HepG2 (cell line): ENCODE measurements at regions not wholly inside any gene's neighbourhood (a gene's known extent, or its start where the extent isn't known, plus 50 kb on each side); places are given as distances from the start of the nearest gene placed in this dataset.

Experiments used
- ATAC-seq: fragments of 200-7000 bp; cut with Tn5 transposase; 3 replicates; pipeline ENCODE4 v1.9.1; 2020; ENCODE audit warnings: mild to moderate bottlenecking, moderate library complexity
- BruUV-seq: library from RNA; stranded (reverse); fragments of 400-500 nt; replicated peaks from 2 replicates; lab custom pipeline; 2021; lab: Mats Ljungman, UMichigan
- CTCF ChIA-PET: fragments of 300-600 bp; formaldehyde crosslinking; extraction: SDS; loops from one replicate; lab custom pipeline; 2021; ENCODE audit warnings: low total read pairs, inconsistent platforms, low intra/inter-chr PET ratio; lab: Yijun Ruan, JAX
- POLR2A ChIA-PET: fragments of 350-600 bp; sonication (Branson Sonifier 250); formaldehyde crosslinking; loops from one replicate; lab custom pipeline; 2020; ENCODE audit warnings: antibody characterized with exemption, inconsistent platforms; lab: Yijun Ruan, JAX
- DNase-seq: peaks from one replicate; pipeline ENCODE4 v3.0.0-alpha.2; 2015; ENCODE audit warnings: low spot score
- FAIRE-seq: peaks from 3 replicates; lab custom pipeline; 2011; peaks lifted over from hg19 to GRCh38; lab: Jason Lieb, UNC
- H2AFZ ChIP-seq: one replicate; pipeline ENCODE4 v1.6.1; 2011; ENCODE audit warnings: low read length, inconsistent platforms
- H3K27ac ChIP-seq: fragments of 300-600 bp; 3 replicates; pipeline ENCODE4 v1.8.0; 2011; ENCODE audit warnings: mixed run types, mild to moderate bottlenecking, mixed read lengths, low read length, inconsistent platforms; ENCODE audit not compliant: insufficient read depth; ENCODE audit errors: extremely low read length
- H3K27me3 ChIP-seq, 2 experiments: fragments of 200-600 bp in 1 of 2; 2 replicates in 1 of 2; 3 replicates in 1 of 2; pipeline versions ENCODE4 v1.6.0 to v1.8.0; 2011; ENCODE audit warnings: low read length in 2 of 2, mild to moderate bottlenecking in 2 of 2, moderate library complexity in 2 of 2, inconsistent platforms in 1 of 2; ENCODE audit not compliant: insufficient read depth in 2 of 2, control insufficient read depth in 1 of 2
- H3K36me3 ChIP-seq, 2 experiments: fragments of 200-600 bp in 1 of 2; replicated peaks in 1 of 2; 2 replicates in 1 of 2; 3 replicates in 1 of 2; pipeline versions ENCODE4 v1.5.1 to v1.8.0; 2011; ENCODE audit warnings: low read length in 2 of 2, inconsistent platforms in 1 of 2; ENCODE audit not compliant: insufficient read depth in 2 of 2, control insufficient read depth in 1 of 2
- H3K4me1 ChIP-seq: 2 replicates; pipeline ENCODE4 v1.5.1; 2012; ENCODE audit warnings: low read length, inconsistent platforms; ENCODE audit not compliant: insufficient read depth
- H3K4me2 ChIP-seq: 2 replicates; pipeline ENCODE4 v1.6.0; 2011; ENCODE audit warnings: low read depth, low read length, inconsistent platforms
- H3K4me3 ChIP-seq, 3 experiments: fragments of 200-600 bp in 1 of 3; sonication (generic), shearing (Covaris generic) in 1 of 3; replicated peaks in 1 of 3; 2 replicates each; pipeline ENCODE4 v1.5.1; 2011 to 2016; ENCODE audit warnings: low read length in 3 of 3, inconsistent platforms in 2 of 3, low read depth in 2 of 3, mild to moderate bottlenecking in 2 of 3, control low read depth in 1 of 3, mixed read lengths in 1 of 3; ENCODE audit not compliant: insufficient read depth in 1 of 3
- H3K79me2 ChIP-seq: one replicate; pipeline ENCODE4 v1.6.1; 2011; ENCODE audit warnings: low read length, inconsistent platforms; ENCODE audit not compliant: insufficient read depth
- H3K9ac ChIP-seq: 2 replicates; pipeline ENCODE4 v1.6.0; 2011; ENCODE audit warnings: mild to moderate bottlenecking, low read depth, low read length, inconsistent platforms; ENCODE audit not compliant: insufficient read depth
- H3K9me3 ChIP-seq: 2 replicates; pipeline ENCODE4 v1.5.1; 2012; ENCODE audit warnings: mild to moderate bottlenecking, low read length
- H4K20me1 ChIP-seq: 2 replicates; pipeline ENCODE4 v1.6.0; 2011; ENCODE audit warnings: inconsistent platforms, mild to moderate bottlenecking, low read length, moderate library complexity; ENCODE audit not compliant: insufficient read depth
- AGO1 ChIP-seq: fragments of 200-400 bp; formaldehyde crosslinking; IDR thresholded peaks from 2 replicates; pipeline ENCODE4 v1.6.1; 2017; ENCODE audit warnings: mild to moderate bottlenecking, low read depth, low read length, moderate library complexity; ENCODE audit not compliant: poor library complexity, severe bottlenecking
- ATF7 ChIP-seq, 2 experiments: fragments of 450-650 bp in 1 of 2; sonication (generic) in 1 of 2; formaldehyde crosslinking in 1 of 2; IDR thresholded peaks; 2 replicates each; pipeline versions ENCODE4 v1.4.0 to v1.6.1; 2016 to 2020; ENCODE audit warnings: antibody characterized with exemption in 1 of 2, mild to moderate bottlenecking in 1 of 2, missing genetic modification reagents in 1 of 2
- CHD2 ChIP-seq: IDR thresholded peaks from 2 replicates; pipeline ENCODE4 v1.6.1; 2011; ENCODE audit warnings: low read depth, low read length, improper control_type of control experiment
- MNT ChIP-seq: fragments of 450-650 bp; IDR thresholded peaks from 2 replicates; pipeline ENCODE4 v1.6.1; 2016
- MYPOP ChIP-seq: sonication (generic); formaldehyde crosslinking; IDR thresholded peaks from 2 replicates; pipeline ENCODE4 v1.8.1; 2023; ENCODE audit warnings: mild to moderate bottlenecking, moderate library complexity, missing genetic modification reagents
- WGBS: methylation state at CpG from one replicate; pipeline ENCODE4 v1.1.6; 2017; ENCODE audit warnings: low lambda C conversion rate; 5-methylcytosine and 5-hydroxymethylcytosine counted together
- in situ Hi-C: cut with HindIII; loops from 2 replicates; pipeline ENCODE4 v1.10.0; 2017; ENCODE audit warnings: low pct_unique_long_range_greater_than_20kb; ENCODE audit not compliant: extremely low pct_ligation_motif_present
- intact Hi-C: fragments of 100-400 bp; cut with micrococcal nuclease; formaldehyde crosslinking; loops from one replicate; pipeline ENCODE4 v1.10.0; 2022; ENCODE audit not compliant: unreplicated experiment

- no peak overlapping the region for H3K4me3 ChIP-seq
- H4K20me1 ChIP-seq = no peaks in the 10 kb centered on the region
- FAIRE-seq = no peak
- POLR2A ChIA-PET = no interaction called here
- DNase-seq = no peak
- no peak overlapping the region for H2AFZ ChIP-seq
- no TSS peak for BruUV-seq
- no peaks in the 10 kb centered on the region for H3K27me3 ChIP-seq
- no peaks in the 10 kb centered on the region for H3K79me2 ChIP-seq
- H3K9ac ChIP-seq = no peak overlapping the region
- no peaks in the 10 kb centered on the region for H3K36me3 ChIP-seq
- H3K4me2 ChIP-seq = no peak overlapping the region
- intact Hi-C loops = no loop called here
- H3K27ac ChIP-seq = no peak overlapping the region
- CTCF ChIA-PET = no interaction called here
- WGBS = 10% methylated on average over 1 of the region's 1 CpG
- H3K4me1 ChIP-seq = peaks cover 18% of the 10 kb centered on the region
- H3K9me3 ChIP-seq = no peaks in the 10 kb centered on the region
- no peak for ATAC-seq
- TF ChIP-seq ATF7 (IDR thresholded peaks at IDR 0.05) (0 out of 2 replicates have a peak, but pooled peaks have one; percentile 4), ATF7 (CRISPR knock-in tag; IDR thresholded peaks at IDR 0.05) (no peak), CHD2 (no peak), MYPOP (CRISPR knock-in tag) (no peak)
- in situ Hi-C loops = no loop called here
Measured at GRCh38 chr11:28838741-28839140, 730.6 kb downstream of the METTL15 start.

GRCh38 chr11:28837599-28837998 lies 729.4 kb downstream of the METTL15 start:
- TF ChIP-seq MNT (0 out of 2 replicates have a peak, but pooled peaks have one; percentile 20), AGO1 (no peak)
- ATAC-seq = no peak
- ChIA-PET CTCF (no interaction called here), POLR2A (no interaction called here)
- 79% methylated on average over 8 of the region's 8 CpGs for WGBS
- Histone ChIP-seq H2AFZ (no peak overlapping the region), H3K27ac (no peak overlapping the region), H3K4me2 (no peak overlapping the region), H3K9me3 (no peaks in the 10 kb centered on the region), H3K4me3 (no peak overlapping the region), H3K27me3 (no peaks in the 10 kb centered on the region), H3K4me1 (peaks cover 18% of the 10 kb centered on the region), H3K79me2 (no peaks in the 10 kb centered on the region), H4K20me1 (no peaks in the 10 kb centered on the region), H3K36me3 (no peaks in the 10 kb centered on the region), H3K9ac (no peak overlapping the region)
- in situ Hi-C loops = no loop called here
- no peak for DNase-seq
- intact Hi-C loops = no loop called here
- no peak for FAIRE-seq
- no TSS peak for BruUV-seq
